PC-3 (cell line): ENCODE measurements at regions not wholly inside any gene's neighbourhood (a gene's known extent, or its start where the extent isn't known, plus 50 kb on each side); places are given as distances from the start of the nearest gene placed in this dataset.

ENCODE experiments used
- CTCF ChIP-seq: fragments of 300-600 bp; sonication (generic); conservative IDR thresholded peaks from 2 replicates; pipeline ENCODE4 v1.5.1; 2017; ENCODE audit warnings: antibody characterized with exemption, low read depth, mild to moderate bottlenecking, low read length
- EZH2 ChIP-seq: fragments of 300-600 bp; sonication (generic); IDR thresholded peaks from one replicate; pipeline ENCODE4 v1.6.1; 2017; ENCODE audit warnings: antibody characterized with exemption, mild to moderate bottlenecking, low read length; ENCODE audit not compliant: unreplicated experiment

GRCh38 chr15:62821384-62822131, 221.0 kb upstream of the TPM1 start:
- TF ChIP-seq CTCF = no peak
- TF ChIP-seq EZH2 = no peak
